Right cardiac atrium (tissue), 5 donors: ENCODE measurements at regions not wholly inside any gene's neighbourhood (a gene's known extent, or its start where the extent isn't known, plus 50 kb on each side); places are given as distances from the start of the nearest gene placed in this dataset.

Source experiments
- ATAC-seq, 2 donors: fragments of 200-7000 bp; cut with Tn5 transposase; one replicate each; pipeline versions ENCODE4 v1.8.0 to v1.9.1; 2020; ENCODE audit warnings: moderate library complexity in 2 of 2, mild to moderate bottlenecking in 1 of 2
- DNase-seq, 3 donors: peaks; one replicate each; pipeline ENCODE4 v3.0.0-alpha.2; 2020
- H3K27ac ChIP-seq: one replicate; pipeline ENCODE4 v1.5.1; 2013; ENCODE audit warnings: mild to moderate bottlenecking, low read length, control low read depth, moderate library complexity
- H3K27me3 ChIP-seq: one replicate; pipeline ENCODE4 v1.6.1; 2013; ENCODE audit not compliant: control insufficient read depth, insufficient read depth
- H3K4me1 ChIP-seq: one replicate; pipeline ENCODE4 v1.6.1; 2013; ENCODE audit warnings: low read length; ENCODE audit not compliant: control insufficient read depth, insufficient read depth
- H3K4me3 ChIP-seq: one replicate; pipeline ENCODE4 v1.5.1; 2013; ENCODE audit warnings: low read length, control low read depth
- H3K9me3 ChIP-seq: one replicate; pipeline ENCODE4 v1.6.1; 2013; ENCODE audit warnings: low read length; ENCODE audit not compliant: control insufficient read depth
- WGBS: extraction: QIAGEN DNeasy Blood & Tissue Kit; methylation state at CpG from one replicate; pipeline ENCODE4 v1.1.7; 2013; 5-methylcytosine and 5-hydroxymethylcytosine counted together
- intact Hi-C, 4 donors: fragments of 100-400 bp; cut with DNase I; formaldehyde crosslinking; loops; one replicate each; pipeline versions ENCODE4 v1.11.0 to v1.14.0; 2022 to 2023
- donor health status: healthy with polysubstance abuse.
- donor health status: DM: no; HTN: yes; CAD: no.
- donor health status: DM: no; HTN: no; CAD: no.
- donor health status: DM: no; HTN: yes; CAD: no; lungs with severe emphysema.
- donor health status: DM: yes; HTN: yes; CAD: no.

DNA sequence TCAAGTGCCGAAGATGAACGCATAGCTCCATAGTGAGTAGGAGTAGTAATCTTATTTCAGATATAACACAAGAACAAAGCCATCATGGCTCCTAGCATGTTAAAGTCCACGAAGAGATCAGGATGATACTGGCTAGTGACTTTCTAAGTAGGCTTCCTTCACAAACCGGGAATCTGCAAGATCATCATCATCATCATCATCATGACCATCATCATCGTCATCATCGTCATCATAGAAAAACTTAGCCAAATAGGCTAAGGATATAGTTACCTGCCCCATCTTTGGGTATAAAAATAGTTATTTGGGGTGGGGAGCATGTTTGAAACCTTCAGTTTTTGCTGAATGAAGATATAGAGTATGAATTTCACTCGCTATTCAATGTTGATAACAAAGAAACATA lies 57.9 kb downstream of the PYDC2 start:
- no peak for ATAC-seq
- no peak for DNase-seq
- no peaks in the 10 kb centered on the region for H3K27me3 ChIP-seq
- H3K4me1 ChIP-seq, result no peaks in the 10 kb centered on the region
- intact Hi-C loops, result no loop called here
- WGBS, result 87% methylated on average over 7 of the region's 7 CpGs
- H3K9me3 ChIP-seq, result no peaks in the 10 kb centered on the region
- no peak overlapping the region for H3K27ac ChIP-seq
- H3K4me3 ChIP-seq, result no peak overlapping the region

DNA sequence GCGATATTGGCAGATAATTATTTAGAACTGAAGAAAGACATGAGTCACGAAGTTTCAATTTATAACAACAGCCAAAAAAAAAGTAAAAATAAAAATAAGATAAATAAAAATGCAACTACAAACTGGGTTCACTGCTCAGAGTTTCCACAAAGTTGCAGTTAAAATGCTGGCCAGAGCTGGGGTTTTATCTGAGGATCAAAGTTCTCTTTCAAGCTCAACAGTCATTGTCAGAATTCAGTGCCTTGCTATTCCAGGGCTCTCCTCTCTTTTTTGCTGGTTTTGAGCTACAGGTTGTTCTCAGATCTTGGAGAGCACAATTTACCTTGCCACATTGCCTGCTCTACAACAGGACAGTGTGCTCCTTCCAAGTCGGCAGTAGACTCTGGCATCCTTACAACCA lies 60.1 kb downstream of the PYDC2 start:
- Histone ChIP-seq H3K27me3 (no peaks in the 10 kb centered on the region), H3K4me3 (no peak overlapping the region), H3K27ac (no peak overlapping the region), H3K9me3 (no peaks in the 10 kb centered on the region), H3K4me1 (no peaks in the 10 kb centered on the region)
- intact Hi-C loops, result no loop called here
- no peak for ATAC-seq
- WGBS, result 81% methylated on average over 3 of the region's 3 CpGs
- DNase-seq, result no peak

DNA sequence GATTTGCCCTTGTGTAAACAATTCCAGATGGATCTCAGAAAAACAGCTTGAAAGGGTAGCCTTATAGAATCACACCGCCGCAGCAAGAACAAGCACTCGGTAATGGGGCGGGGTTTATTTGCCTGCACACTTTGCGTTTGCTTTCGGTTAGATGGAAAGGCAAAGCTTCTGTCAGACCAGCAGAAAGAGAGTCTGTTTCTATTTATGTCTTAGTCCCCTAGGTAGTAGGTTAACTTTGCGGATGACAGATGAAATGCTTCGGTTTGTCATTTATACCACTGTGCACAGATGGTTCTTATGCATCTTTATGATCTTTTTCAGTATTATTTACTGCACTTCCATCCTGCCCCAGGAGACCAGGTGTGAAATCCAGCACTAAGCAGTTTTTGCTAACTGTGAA lies 62.2 kb downstream of the PYDC2 start:
- H3K27me3 ChIP-seq, result no peaks in the 10 kb centered on the region
- H3K4me3 ChIP-seq, result no peak overlapping the region
- H3K9me3 ChIP-seq, result no peaks in the 10 kb centered on the region
- 96% methylated on average over 8 of the region's 8 CpGs for WGBS
- DNase-seq (no peak), ATAC-seq (no peak)
- H3K4me1 ChIP-seq, result no peaks in the 10 kb centered on the region
- no peak overlapping the region for H3K27ac ChIP-seq
- intact Hi-C loops, result no loop called here

DNA sequence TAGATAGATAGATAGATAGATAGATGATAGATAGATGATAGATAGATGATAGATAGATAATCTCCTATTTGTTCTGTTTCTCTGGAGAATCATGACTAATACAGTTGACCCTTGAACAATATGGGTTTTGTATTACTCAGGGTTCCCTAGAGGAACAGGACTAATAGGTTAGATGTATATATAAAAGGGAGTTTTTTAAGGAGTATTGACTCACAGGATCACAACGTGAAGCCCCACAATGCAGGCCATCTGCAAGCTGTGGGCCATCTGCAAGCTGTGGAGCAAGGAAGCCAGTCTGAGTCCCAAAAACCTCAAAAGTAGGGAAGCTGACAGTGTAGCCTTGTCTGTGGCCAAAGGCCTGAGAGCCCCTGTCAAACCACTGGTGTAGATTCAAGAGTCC lies 67.6 kb downstream of the PYDC2 start:
- 81% methylated on average over 1 of the region's 1 CpG for WGBS
- H3K27me3 ChIP-seq, result no peaks in the 10 kb centered on the region
- no peak overlapping the region for H3K4me3 ChIP-seq
- ATAC-seq (no peak), DNase-seq (no peak)
- intact Hi-C loops, result no loop called here
- no peaks in the 10 kb centered on the region for H3K9me3 ChIP-seq
- H3K27ac ChIP-seq, result no peak overlapping the region
- no peaks in the 10 kb centered on the region for H3K4me1 ChIP-seq

DNA sequence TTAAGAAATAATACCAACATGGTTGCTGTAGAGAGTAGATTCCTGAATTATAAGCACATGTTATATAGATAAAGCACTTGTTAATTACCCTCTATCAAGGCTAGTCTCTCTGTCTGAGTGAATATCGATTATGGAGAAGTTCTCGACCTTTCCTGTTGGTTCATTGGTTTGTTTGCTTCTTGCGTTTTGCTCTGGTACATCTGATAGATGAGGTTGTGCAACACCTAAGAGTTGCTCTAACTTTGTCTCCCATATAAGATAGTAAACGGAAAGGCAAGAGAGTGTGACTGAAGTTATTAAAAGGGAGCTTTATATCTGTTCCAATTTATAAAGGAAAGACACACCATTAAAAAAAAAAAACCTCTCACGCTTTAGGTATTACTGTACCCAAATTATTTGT lies 69.0 kb downstream of the PYDC2 start:
- no peak overlapping the region for H3K4me3 ChIP-seq
- no peak overlapping the region for H3K27ac ChIP-seq
- no peak for DNase-seq
- intact Hi-C loops, result no loop called here
- 88% methylated on average over 5 of the region's 5 CpGs for WGBS
- ATAC-seq, result no peak
- no peaks in the 10 kb centered on the region for H3K4me1 ChIP-seq
- no peaks in the 10 kb centered on the region for H3K27me3 ChIP-seq
- no peaks in the 10 kb centered on the region for H3K9me3 ChIP-seq

DNA sequence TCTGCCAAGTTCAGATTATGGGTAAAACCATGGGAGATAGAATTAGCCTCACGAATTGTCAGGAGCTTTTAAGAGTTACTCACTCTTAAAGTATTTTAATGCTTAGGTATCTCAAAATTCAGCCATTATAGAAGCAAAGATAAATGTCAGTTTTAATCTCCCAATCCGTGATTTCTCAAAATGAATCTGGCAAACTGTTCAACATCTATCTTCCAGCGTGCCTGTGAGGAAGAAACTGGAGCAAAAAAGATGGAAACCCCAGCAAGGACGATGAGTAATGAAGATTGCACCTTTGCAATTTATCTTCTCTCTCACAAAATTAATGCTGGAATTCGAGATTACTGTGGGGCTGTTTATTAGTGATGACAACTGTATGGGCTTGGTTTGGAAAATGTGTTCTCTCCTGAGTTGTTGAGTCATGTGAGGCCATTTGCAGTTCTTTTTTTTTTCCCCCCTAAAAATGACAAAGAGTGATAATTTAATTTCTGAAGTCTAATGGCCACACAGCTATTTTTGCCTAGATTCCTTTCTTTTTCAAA lies 70.5 kb downstream of the PYDC2 start:
- H3K4me3 ChIP-seq, result no peak overlapping the region
- H3K27me3 ChIP-seq, result no peaks in the 10 kb centered on the region
- no peak overlapping the region for H3K27ac ChIP-seq
- ATAC-seq (no peak), DNase-seq (no peak)
- no peaks in the 10 kb centered on the region for H3K9me3 ChIP-seq
- intact Hi-C loops, result no loop called here
- no peaks in the 10 kb centered on the region for H3K4me1 ChIP-seq
- WGBS, result 49% methylated on average over 5 of the region's 5 CpGs

DNA sequence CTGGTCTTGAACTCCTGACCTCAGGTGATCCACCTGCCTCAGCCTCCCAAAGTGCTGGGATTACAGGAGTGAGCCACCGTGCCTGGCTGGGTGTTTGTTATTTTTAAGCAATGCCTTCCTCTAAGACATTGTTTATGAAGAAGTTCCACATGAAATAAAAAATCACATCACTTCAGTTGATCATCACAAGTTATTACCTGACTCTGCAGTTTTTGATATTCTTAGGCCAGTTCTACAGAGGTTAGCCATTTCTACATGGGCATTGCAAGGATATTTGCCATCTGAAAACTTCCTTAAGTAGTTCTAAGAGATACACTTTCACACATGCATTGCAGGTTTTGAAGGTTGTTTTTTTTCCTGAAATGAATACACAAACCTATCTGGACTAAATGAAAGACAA lies 82.1 kb downstream of the PYDC2 start:
- ATAC-seq (no peak), DNase-seq (no peak)
- H3K9me3 ChIP-seq, result no peaks in the 10 kb centered on the region
- no peak overlapping the region for H3K27ac ChIP-seq
- intact Hi-C loops, result no loop called here
- no peak overlapping the region for H3K4me3 ChIP-seq
- WGBS, result 80% methylated on average over 1 of the region's 1 CpG
- H3K4me1 ChIP-seq, result no peaks in the 10 kb centered on the region
- H3K27me3 ChIP-seq, result no peaks in the 10 kb centered on the region

DNA sequence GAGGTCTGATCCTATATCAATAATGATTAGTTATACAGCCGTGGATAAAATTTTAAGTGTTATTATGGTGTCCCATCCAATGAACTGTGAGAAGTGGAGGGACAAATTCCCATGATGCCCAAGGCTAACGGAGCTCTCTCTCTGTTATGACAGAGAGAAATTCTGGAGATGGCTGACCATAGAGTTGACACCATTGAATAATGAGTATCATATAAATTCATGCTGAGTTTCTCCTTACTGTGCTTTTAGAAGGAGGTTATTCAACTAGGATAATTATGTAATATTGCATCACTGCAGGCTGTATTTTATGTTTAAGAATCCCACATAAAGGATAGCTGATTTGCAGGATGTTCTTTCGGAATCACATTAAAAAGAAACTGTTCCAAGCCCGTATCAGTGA lies 82.9 kb downstream of the PYDC2 start:
- intact Hi-C loops, result no loop called here
- Histone ChIP-seq H3K27ac (no peak overlapping the region), H3K4me1 (no peaks in the 10 kb centered on the region), H3K4me3 (no peak overlapping the region), H3K9me3 (no peaks in the 10 kb centered on the region), H3K27me3 (no peaks in the 10 kb centered on the region)
- 85% methylated on average over 4 of the region's 4 CpGs for WGBS
- no peak for DNase-seq
- ATAC-seq, result no peak

DNA sequence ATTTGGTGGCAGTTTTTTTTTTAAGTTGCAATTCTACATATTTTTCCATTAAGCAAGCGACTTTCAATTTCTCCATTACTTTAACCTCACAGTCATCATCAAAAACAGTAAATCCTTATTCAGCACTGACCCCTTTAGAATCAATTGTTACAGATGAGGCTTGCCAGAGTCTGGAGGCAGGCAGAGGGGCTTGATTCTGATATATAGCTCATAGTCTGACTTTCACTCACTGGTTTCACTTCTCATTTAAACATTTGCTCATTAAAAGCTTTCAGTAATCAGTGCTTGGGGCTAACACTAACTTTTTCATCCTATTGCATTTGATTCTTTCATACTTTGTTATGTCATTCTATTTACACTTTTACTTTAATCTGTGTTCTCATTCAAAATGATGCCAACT lies 88.4 kb downstream of the PYDC2 start:
- DNase-seq, result no peak
- ATAC-seq, result no peak
- Histone ChIP-seq H3K27me3 (no peaks in the 10 kb centered on the region), H3K9me3 (no peaks in the 10 kb centered on the region), H3K27ac (no peak overlapping the region), H3K4me3 (no peak overlapping the region), H3K4me1 (no peaks in the 10 kb centered on the region)
- intact Hi-C loops, result no loop called here
- WGBS, result 69% methylated on average over 1 of the region's 1 CpG

DNA sequence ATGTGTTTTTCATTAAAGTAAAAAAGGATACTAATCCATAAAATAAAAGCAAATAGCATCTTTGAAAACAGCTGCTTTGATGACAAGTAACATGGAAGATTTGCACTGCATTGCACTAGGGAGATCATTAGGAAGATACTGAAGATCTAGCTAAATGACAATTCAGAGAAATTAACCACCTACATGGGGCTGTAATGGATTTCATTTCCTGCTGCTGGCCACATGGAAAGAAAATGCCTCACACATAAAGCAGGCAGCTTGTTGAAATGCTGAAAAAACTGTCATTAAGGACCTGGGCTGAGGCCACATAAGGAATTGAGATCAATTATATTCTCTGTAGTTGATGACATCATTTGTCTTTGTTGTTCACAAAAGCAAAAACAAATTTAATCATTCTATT lies 94.1 kb downstream of the PYDC2 start:
- Histone ChIP-seq H3K27ac (no peak overlapping the region), H3K4me3 (no peak overlapping the region), H3K27me3 (no peaks in the 10 kb centered on the region), H3K9me3 (no peaks in the 10 kb centered on the region), H3K4me1 (no peaks in the 10 kb centered on the region)
- intact Hi-C loops, result no loop called here
- DNase-seq (no peak), ATAC-seq (no peak)

DNA sequence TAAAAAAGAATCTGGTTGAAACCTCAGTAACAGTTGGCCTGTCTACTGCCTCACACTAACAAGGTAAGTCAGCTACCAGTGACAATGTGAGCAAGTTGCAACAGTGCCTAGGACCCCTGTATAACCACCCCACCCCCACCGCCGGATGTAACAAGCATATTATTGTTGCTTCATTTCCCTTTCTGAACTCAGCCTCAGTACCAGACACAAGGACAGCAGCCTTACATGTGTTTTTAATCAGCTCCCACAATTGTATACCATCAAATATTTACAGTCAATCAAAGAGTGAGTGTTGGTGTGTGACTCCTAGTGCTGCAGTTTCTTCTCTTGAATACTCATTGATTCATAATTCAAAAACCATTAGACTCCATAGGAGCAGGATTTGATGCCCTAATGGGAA lies 96.4 kb downstream of the PYDC2 start:
- no peaks in the 10 kb centered on the region for H3K4me1 ChIP-seq
- 88% methylated on average over 2 of the region's 2 CpGs for WGBS
- no peaks in the 10 kb centered on the region for H3K9me3 ChIP-seq
- H3K27me3 ChIP-seq, result no peaks in the 10 kb centered on the region
- ATAC-seq (no peak), DNase-seq (no peak)
- intact Hi-C loops, result no loop called here
- no peak overlapping the region for H3K27ac ChIP-seq
- H3K4me3 ChIP-seq, result no peak overlapping the region

DNA sequence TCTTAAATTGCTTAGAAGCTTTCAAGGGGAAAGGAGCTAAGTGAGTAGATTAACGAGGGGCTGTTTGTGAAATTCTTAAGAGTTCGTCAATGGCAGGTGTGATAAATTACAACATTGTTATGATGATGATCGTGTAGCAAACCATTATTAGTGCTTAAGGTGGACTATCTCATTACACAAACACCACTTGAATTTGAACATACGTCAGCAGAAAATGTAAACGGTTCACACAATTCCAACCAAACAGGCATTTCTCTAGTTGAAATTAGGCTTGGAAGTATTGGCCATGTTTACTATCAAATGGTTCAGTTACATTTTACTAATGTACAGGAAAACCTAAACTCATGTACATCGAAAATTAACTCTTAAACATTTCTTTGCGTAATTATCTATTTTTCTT lies 102.8 kb downstream of the PYDC2 start:
- intact Hi-C loops, result no loop called here
- Histone ChIP-seq H3K9me3 (no peaks in the 10 kb centered on the region), H3K27me3 (no peaks in the 10 kb centered on the region), H3K27ac (no peak overlapping the region), H3K4me1 (no peaks in the 10 kb centered on the region), H3K4me3 (no peak overlapping the region)
- ATAC-seq (no peak), DNase-seq (no peak)
- WGBS, result 59% methylated on average over 7 of the region's 7 CpGs
